GM18520 (cell line): ENCODE measurements at regions not wholly inside any gene's neighbourhood (a gene's known extent, or its start where the extent isn't known, plus 50 kb on each side); places are given as distances from the start of the nearest gene placed in this dataset.
"Not testable (repeated sequence)": the region's sequence is repeated elsewhere in the genome, so short reads cannot be mapped to it uniquely, and the experiment has no call there.

ENCODE experiments used
- ATAC-seq: cut with Tn5 transposase; IDR thresholded peaks from one replicate; pipeline ENCODE4 v1.9.1; 2021; ENCODE audit not compliant: unreplicated experiment

- ATAC-seq: no peak
Measured at GRCh38 chr11:116352881-116353280, 419.9 kb downstream of the BUD13 start.

- no peak for ATAC-seq
Measured at GRCh38 chr11:116348226-116348625, 424.6 kb downstream of the BUD13 start.

- ATAC-seq: no peak
Measured at GRCh38 chr11:116345575-116345974, 427.2 kb downstream of the BUD13 start.

- ATAC-seq: no peak
Measured at GRCh38 chr11:116344601-116345000, 428.2 kb downstream of the BUD13 start.

GRCh38 chr11:116343270-116343669, 429.5 kb downstream of the BUD13 start:
- no peak for ATAC-seq

- ATAC-seq: no peak
Measured at GRCh38 chr11:116342148-116342547, 430.6 kb downstream of the BUD13 start.

- ATAC-seq: no peak
Measured at GRCh38 chr11:116339306-116340098, 433.3 kb downstream of the BUD13 start.

GRCh38 chr11:116338500-116338899, 434.3 kb downstream of the BUD13 start:
- ATAC-seq: not testable (repeated sequence)

GRCh38 chr11:116336540-116336939, 436.2 kb downstream of the BUD13 start:
- no peak for ATAC-seq

- ATAC-seq: no peak
Measured at GRCh38 chr11:116335891-116336290, 436.9 kb downstream of the BUD13 start.

GRCh38 chr11:116335078-116335477, 437.7 kb downstream of the BUD13 start:
- no peak for ATAC-seq

GRCh38 chr11:116334596-116334995, 438.2 kb downstream of the BUD13 start:
- ATAC-seq: no peak

- ATAC-seq: no peak
Measured at GRCh38 chr11:116333001-116333535, 439.7 kb downstream of the BUD13 start.

GRCh38 chr11:116332391-116332790, 440.4 kb downstream of the BUD13 start:
- ATAC-seq: no peak

GRCh38 chr11:116331381-116331780, 441.4 kb downstream of the BUD13 start:
- ATAC-seq: no peak

- ATAC-seq: no peak
Measured at GRCh38 chr11:116330439-116331185, 442.2 kb downstream of the BUD13 start.

- ATAC-seq: no peak
Measured at GRCh38 chr11:116329354-116330090, 443.3 kb downstream of the BUD13 start.

GRCh38 chr11:116328851-116329250, 443.9 kb downstream of the BUD13 start:
- ATAC-seq: no peak

- ATAC-seq: no peak
Measured at GRCh38 chr11:116328391-116328790, 444.4 kb downstream of the BUD13 start.

- ATAC-seq: no peak
Measured at GRCh38 chr11:116326146-116326545, 446.6 kb downstream of the BUD13 start.

- ATAC-seq: no peak
Measured at GRCh38 chr11:116325247-116325646, 447.5 kb downstream of the BUD13 start.
